H9 (cell line): ENCODE measurements at regions not wholly inside any gene's neighbourhood (a gene's known extent, or its start where the extent isn't known, plus 50 kb on each side); places are given as distances from the start of the nearest gene placed in this dataset.

Experiments
- DNase-seq: peaks from one replicate; pipeline ENCODE4 v3.0.0-alpha.2; 2017
- H2AFZ ChIP-seq: one replicate; pipeline ENCODE4 v1.6.1; 2013; ENCODE audit warnings: mild to moderate bottlenecking, low read length, control low read depth, moderate library complexity
- H2AK5ac ChIP-seq: 2 replicates; pipeline ENCODE4 v1.6.1; 2013; ENCODE audit warnings: low read length, control low read depth, mixed read lengths; ENCODE audit not compliant: insufficient read length
- H2BK120ac ChIP-seq: one replicate; pipeline ENCODE4 v1.6.1; 2013; ENCODE audit warnings: low read depth, mild to moderate bottlenecking, low read length, control low read depth, inconsistent platforms; ENCODE audit not compliant: poor library complexity, severe bottlenecking
- H2BK12ac ChIP-seq: 2 replicates; pipeline ENCODE4 v1.6.1; 2013; ENCODE audit warnings: low read length, control low read depth, mixed read lengths, low read depth; ENCODE audit not compliant: insufficient read length
- H2BK15ac ChIP-seq: 2 replicates; pipeline ENCODE4 v1.6.1; 2013; ENCODE audit warnings: low read depth, low read length, control low read depth
- H2BK20ac ChIP-seq: one replicate; pipeline ENCODE4 v1.6.1; 2013; ENCODE audit warnings: low read depth, mild to moderate bottlenecking, low read length, control low read depth, inconsistent platforms; ENCODE audit not compliant: poor library complexity, severe bottlenecking
- H2BK5ac ChIP-seq: 2 replicates; pipeline ENCODE4 v1.6.1; 2013; ENCODE audit warnings: low read length, control low read depth, mixed read lengths; ENCODE audit not compliant: insufficient read length
- H3K14ac ChIP-seq: 2 replicates; pipeline ENCODE4 v1.6.1; 2013; ENCODE audit warnings: low read length, control low read depth; ENCODE audit not compliant: insufficient read depth
- H3K18ac ChIP-seq: 2 replicates; pipeline ENCODE4 v1.6.1; 2013; ENCODE audit warnings: low read depth, mild to moderate bottlenecking, mixed read lengths, low read length, control low read depth; ENCODE audit not compliant: insufficient read length
- H3K23ac ChIP-seq: 2 replicates; pipeline ENCODE4 v1.6.1; 2013; ENCODE audit warnings: low read length, control low read depth, mixed read lengths, low read depth; ENCODE audit not compliant: insufficient read length
- H3K23me2 ChIP-seq: 2 replicates; pipeline ENCODE4 v1.6.1; 2013; ENCODE audit warnings: low read depth, mild to moderate bottlenecking, mixed read lengths, low read length, control low read depth; ENCODE audit not compliant: insufficient read length, poor library complexity, severe bottlenecking
- H3K27ac ChIP-seq: 2 replicates; pipeline ENCODE4 v1.5.1; 2013; ENCODE audit warnings: low read length, control low read depth, mixed read lengths, low read depth; ENCODE audit not compliant: insufficient read length
- H3K27me3 ChIP-seq: 2 replicates; pipeline ENCODE4 v1.6.1; 2013; ENCODE audit warnings: low read length, control low read depth, inconsistent platforms; ENCODE audit not compliant: insufficient read depth
- H3K4ac ChIP-seq: 2 replicates; pipeline ENCODE4 v1.6.1; 2013; ENCODE audit warnings: low read depth, mild to moderate bottlenecking, control low read depth, inconsistent platforms, low read length, moderate library complexity
- H3K4me1 ChIP-seq: 2 replicates; pipeline ENCODE4 v1.6.1; 2013; ENCODE audit warnings: low read length, control low read depth, inconsistent platforms; ENCODE audit not compliant: insufficient read depth
- H3K4me2 ChIP-seq: 2 replicates; pipeline ENCODE4 v1.6.1; 2013; ENCODE audit warnings: low read length, control low read depth, mixed read lengths; ENCODE audit not compliant: insufficient read length, insufficient read depth
- H3K56ac ChIP-seq: 2 replicates; pipeline ENCODE4 v1.6.1; 2013; ENCODE audit warnings: low read depth, mild to moderate bottlenecking, mixed read lengths, low read length, control low read depth; ENCODE audit not compliant: insufficient read length
- H3K79me1 ChIP-seq: 2 replicates; pipeline ENCODE4 v1.6.1; 2013; ENCODE audit warnings: low read depth, mild to moderate bottlenecking, moderate library complexity, low read length, control low read depth, inconsistent platforms; ENCODE audit not compliant: insufficient read depth, poor library complexity, severe bottlenecking
- H3K79me2 ChIP-seq: 2 replicates; pipeline ENCODE4 v1.6.1; 2013; ENCODE audit warnings: low read length, control low read depth, inconsistent platforms; ENCODE audit not compliant: insufficient read depth
- H3K9ac ChIP-seq: 2 replicates; pipeline ENCODE4 v1.6.1; 2013; ENCODE audit warnings: low read length, control low read depth, mixed read lengths; ENCODE audit not compliant: insufficient read length; ENCODE audit errors: extremely low read depth
- H3K9me3 ChIP-seq: one replicate; pipeline ENCODE4 v1.6.1; 2013; ENCODE audit warnings: low read depth, low read length, inconsistent platforms; ENCODE audit not compliant: control insufficient read depth
- H3T11ph ChIP-seq: one replicate; pipeline ENCODE4 v1.6.1; 2013; ENCODE audit warnings: mild to moderate bottlenecking, low read length, control low read depth, inconsistent platforms
- H4K20me1 ChIP-seq: one replicate; pipeline ENCODE4 v1.6.1; 2013; ENCODE audit not compliant: control insufficient read depth, insufficient read length, insufficient read depth
- H4K5ac ChIP-seq: 2 replicates; pipeline ENCODE4 v1.6.1; 2013; ENCODE audit warnings: low read depth, mild to moderate bottlenecking, mixed read lengths, low read length, control low read depth; ENCODE audit not compliant: insufficient read length
- H4K8ac ChIP-seq: replicated peaks from 2 replicates; pipeline ENCODE4 v1.6.1; 2013; ENCODE audit warnings: low read length, control low read depth, mixed read lengths, low read depth; ENCODE audit not compliant: insufficient read length
- H4K91ac ChIP-seq: 2 replicates; pipeline ENCODE4 v1.6.1; 2013; ENCODE audit warnings: low read depth, mild to moderate bottlenecking, moderate library complexity, mixed read lengths, low read length, control low read depth; ENCODE audit not compliant: insufficient read length
- H3K27ac Mint-ChIP-seq, 3 experiments: 2 replicates in 2 of 3; 3 replicates in 1 of 3; pipeline ENCODE4 v1.8.0; 2020 to 2021; ENCODE audit warnings: mixed read lengths in 3 of 3, mild to moderate bottlenecking in 1 of 3, moderate library complexity in 1 of 3
- H3K27me3 Mint-ChIP-seq: 2 replicates; pipeline ENCODE4 v1.8.0; 2021; ENCODE audit warnings: low read depth, mild to moderate bottlenecking, moderate library complexity, mixed read lengths
- H3K36me3 Mint-ChIP-seq, 3 experiments: 2 replicates in 2 of 3; 3 replicates in 1 of 3; pipeline ENCODE4 v1.8.0; 2020 to 2021; ENCODE audit warnings: low read depth in 3 of 3, mixed read lengths in 3 of 3; ENCODE audit not compliant: insufficient read depth in 1 of 3
- H3K4me1 Mint-ChIP-seq, 2 experiments: 2 replicates each; pipeline ENCODE4 v1.8.0; 2020; ENCODE audit warnings: mixed read lengths in 2 of 2
- H3K4me3 Mint-ChIP-seq, 2 experiments: 2 replicates in 1 of 2; 3 replicates in 1 of 2; pipeline ENCODE4 v1.8.0; 2020 to 2021; ENCODE audit warnings: mild to moderate bottlenecking in 2 of 2, mixed read lengths in 2 of 2, moderate library complexity in 1 of 2
- H3K9me3 Mint-ChIP-seq, 2 experiments: 2 replicates in 1 of 2; 3 replicates in 1 of 2; pipeline ENCODE4 v1.8.0; 2020; ENCODE audit warnings: mild to moderate bottlenecking in 2 of 2, mixed read lengths in 2 of 2, moderate library complexity in 1 of 2
- CTCF ChIP-seq: fragments of 200-600 bp; sonication (generic); conservative IDR thresholded peaks from 3 replicates; pipeline ENCODE4 v1.8.0; 2021; ENCODE audit warnings: antibody characterized with exemption, mild to moderate bottlenecking
- WGBS: extraction: QIAGEN DNeasy Blood & Tissue Kit; methylation state at CpG from one replicate; pipeline ENCODE4 v1.1.7; 2013; ENCODE audit warnings: missing lambda C conversion rate, low lambda C conversion rate, mixed read lengths; ENCODE audit not compliant: insufficient read length; ENCODE audit errors: extremely low coverage; 5-methylcytosine and 5-hydroxymethylcytosine counted together

DNA sequence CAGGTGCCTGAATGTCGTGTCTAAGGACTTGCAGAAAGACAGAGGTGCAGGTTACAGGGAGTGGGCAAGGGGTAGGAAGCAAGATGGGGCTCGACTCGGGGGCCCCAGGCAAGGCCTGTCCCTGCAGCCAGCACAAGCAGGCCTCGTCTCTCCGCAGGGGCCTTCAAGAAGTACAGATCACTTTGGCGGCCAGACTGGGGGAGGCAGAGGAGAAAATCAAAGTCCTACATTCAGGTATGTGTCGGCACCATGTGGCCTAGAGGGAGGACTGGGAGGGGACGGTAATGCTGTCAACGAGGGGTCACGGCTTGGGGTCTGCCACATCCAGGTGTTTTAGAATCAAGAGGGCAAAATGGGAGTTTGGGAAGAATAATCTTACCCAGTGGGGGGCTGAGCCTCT lies 73.7 kb downstream of the PHETA1 start:
- no peaks in the 10 kb centered on the region for H3K23me2 ChIP-seq
- Mint-ChIP-seq H3K36me3 (peaks cover 8 to 11% (median 9%) of the 10 kb centered on the region in 3 experiments), H3K4me1 (peaks cover 9 to 16% of the 10 kb centered on the region in 2 experiments), H3K9me3 (no peaks in the 10 kb centered on the region), H3K4me3 (no peak overlapping the region), H3K27ac (peak overlapping the region in 2 of 3 experiments; percentile 8 to 84; a peak in 5 of 7 replicates), H3K27me3 (no peaks in the 10 kb centered on the region)
- H3K18ac ChIP-seq, result no peak overlapping the region
- H3K79me2 ChIP-seq, result no peaks in the 10 kb centered on the region
- H3K56ac ChIP-seq, result no peak overlapping the region
- TF ChIP-seq CTCF, result no peak
- no peak overlapping the region for H2BK5ac ChIP-seq
- WGBS, result no CpG with 5 or more reads among the region's 10 CpGs
- no peak overlapping the region for H2BK120ac ChIP-seq
- H3K4me2 ChIP-seq, result no peak overlapping the region
- no peak overlapping the region for H4K5ac ChIP-seq
- H4K20me1 ChIP-seq, result no peaks in the 10 kb centered on the region
- H3K9me3 ChIP-seq, result no peaks in the 10 kb centered on the region
- no peaks in the 10 kb centered on the region for H3K79me1 ChIP-seq
- H2BK15ac ChIP-seq, result no peak overlapping the region
- H3K4ac ChIP-seq, result no peak overlapping the region
- H2BK12ac ChIP-seq, result no peak overlapping the region
- no peak overlapping the region for H3T11ph ChIP-seq
- H3K4me1 ChIP-seq, result no peaks in the 10 kb centered on the region
- H2AK5ac ChIP-seq, result no peak overlapping the region
- no peak overlapping the region for H2BK20ac ChIP-seq
- no peak overlapping the region for H4K8ac ChIP-seq
- DNase-seq, result no peak
- no peak overlapping the region for H3K9ac ChIP-seq
- H2AFZ ChIP-seq, result no peak overlapping the region
- H3K27me3 ChIP-seq, result no peaks in the 10 kb centered on the region
- H3K27ac ChIP-seq, result no peak overlapping the region
- H3K14ac ChIP-seq, result no peak overlapping the region
- H3K23ac ChIP-seq, result no peak overlapping the region
- no peak overlapping the region for H4K91ac ChIP-seq
